ENCODE measurements at regions not wholly inside any gene's neighbourhood (a gene's known extent, or its start where the extent isn't known, plus 50 kb on each side); places are given as distances from the start of the nearest gene placed in this dataset.

- TF ChIP-seq POLR2AphosphoS5 (IDR thresholded peaks at IDR 0.05; ENCODE audit: low read depth, low read length) (no peak), CTCF (IDR thresholded peaks at IDR 0.05) (no peak), EZH2phosphoT487 (IDR thresholded peaks at IDR 0.05; ENCODE audit: borderline replicate concordance, low read depth) (no peak), USF2 (IDR thresholded peaks at IDR 0.05; ENCODE audit: borderline replicate concordance, low read depth, low read length) (no peak), NRF1 (IDR thresholded peaks at IDR 0.05; ENCODE audit: low read depth, low read length) (no peak), JUND (IDR thresholded peaks at IDR 0.05) (no peak), EP300 (IDR thresholded peaks at IDR 0.05; ENCODE audit: borderline replicate concordance in 1 of 2, low read depth in 1 of 2, low read length in 1 of 2) (no peak), MAX (IDR thresholded peaks at IDR 0.05; ENCODE audit: low read depth) (no peak), RAD21 (IDR thresholded peaks at IDR 0.05; ENCODE audit: low read length) (no peak), FOXM1 (IDR thresholded peaks at IDR 0.05; ENCODE audit: low read depth) (no peak), MXI1 (IDR thresholded peaks at IDR 0.05; ENCODE audit: low read depth, low read length) (no peak), SIN3A (IDR thresholded peaks at IDR 0.05; ENCODE audit: borderline replicate concordance, low read depth, low read length) (no peak), USF1 (IDR thresholded peaks at IDR 0.05; ENCODE audit: borderline replicate concordance, low read depth) (0 out of 2 replicates have a peak, but pooled peaks have one; percentile 24), SMC3 (IDR thresholded peaks at IDR 0.05; ENCODE audit: low read depth, low read length) (no peak)
These were observed 65.6 kb upstream of the ADO start for GRCh38 chr10:62738916-62739315.

Data from SK-N-SH (cell line).